Esophagus squamous epithelium (tissue), 4 donors: ENCODE measurements at regions not wholly inside any gene's neighbourhood (a gene's known extent, or its start where the extent isn't known, plus 50 kb on each side); places are given as distances from the start of the nearest gene placed in this dataset.

Source experiments
- CTCF ChIP-seq, 6 experiments: fragments of 450-650 bp in 4 of 6; fragments of 200-600 bp in 2 of 6; sonication (generic) in 2 of 6; IDR thresholded peaks; one replicate each; pipeline ENCODE4 v1.5.1; 2016 to 2019; ENCODE audit warnings: antibody characterized with exemption in 6 of 6, mild to moderate bottlenecking in 4 of 6, moderate library complexity in 4 of 6
- POLR2A ChIP-seq, 4 donors: fragments of 450-650 bp; IDR thresholded peaks; one replicate each; pipeline ENCODE4 v1.6.1; 2017; ENCODE audit warnings: antibody characterized with exemption in 4 of 4, mild to moderate bottlenecking in 4 of 4, moderate library complexity in 3 of 4

- no peak for TF ChIP-seq POLR2A (IDR thresholded peaks at IDR 0.05)
- TF ChIP-seq CTCF (IDR thresholded peaks at IDR 0.05), result no peak
Observed at GRCh38 chr7:124643311-124643811, 122.2 kb downstream of the GPR37 start.
